Urinary bladder (tissue), 4 donors: ENCODE measurements at regions not wholly inside any gene's neighbourhood (a gene's known extent, or its start where the extent isn't known, plus 50 kb on each side); places are given as distances from the start of the nearest gene placed in this dataset. TPM values are rescaled to one million over a fixed set of nuclear protein-coding genes. Genes with fewer than 3 reads are reported as not detected.

Source experiments
- DNase-seq: peaks from one replicate; pipeline ENCODE4 v3.0.0-alpha.2; 2015; ENCODE audit errors: extremely low spot score
- H3K27ac ChIP-seq: one replicate; pipeline ENCODE4 v1.5.1; 2013; ENCODE audit warnings: low read depth, mild to moderate bottlenecking, moderate library complexity
- H3K36me3 ChIP-seq: one replicate; pipeline ENCODE4 v1.6.1; 2013; ENCODE audit warnings: mild to moderate bottlenecking, moderate library complexity; ENCODE audit not compliant: insufficient read depth
- H3K4me1 ChIP-seq: one replicate; pipeline ENCODE4 v1.6.1; 2013; ENCODE audit warnings: mild to moderate bottlenecking, moderate library complexity; ENCODE audit not compliant: insufficient read depth
- H3K4me3 ChIP-seq: one replicate; pipeline ENCODE4 v1.5.1; 2013; ENCODE audit warnings: low read depth, low read length
- WGBS: extraction: QIAGEN DNeasy Blood & Tissue Kit; methylation state at CpG from one replicate; pipeline ENCODE4 v1.1.7; 2013; 5-methylcytosine and 5-hydroxymethylcytosine counted together
- small RNA-seq: library from RNA; depleted of rRNA; stranded (forward); fragments of <200 nt; gene quantifications from one replicate; pipeline ENCODE3, GENCODE V24; 2014
- donor health status: healthy with polysubstance abuse.
- donor health status: healthy.

GRCh38 chr12:58995666-58996363, 75.5 kb upstream of the LRIG3 start:
- Histone ChIP-seq H3K4me1 (no peaks in the 10 kb centered on the region), H3K36me3 (no peaks in the 10 kb centered on the region), H3K27ac (no peak overlapping the region), H3K4me3 (no peak overlapping the region)
- DNase-seq: no peak
- WGBS: 95% methylated on average over 3 of the region's 3 CpGs

- no peak for DNase-seq
- 85% methylated on average over 1 of the region's 1 CpG for WGBS
- Histone ChIP-seq H3K4me3 (no peak overlapping the region), H3K4me1 (no peaks in the 10 kb centered on the region), H3K27ac (no peak overlapping the region), H3K36me3 (no peaks in the 10 kb centered on the region)
Observed at GRCh38 chr12:58988643-58989344, 68.5 kb upstream of the LRIG3 start.

DNA sequence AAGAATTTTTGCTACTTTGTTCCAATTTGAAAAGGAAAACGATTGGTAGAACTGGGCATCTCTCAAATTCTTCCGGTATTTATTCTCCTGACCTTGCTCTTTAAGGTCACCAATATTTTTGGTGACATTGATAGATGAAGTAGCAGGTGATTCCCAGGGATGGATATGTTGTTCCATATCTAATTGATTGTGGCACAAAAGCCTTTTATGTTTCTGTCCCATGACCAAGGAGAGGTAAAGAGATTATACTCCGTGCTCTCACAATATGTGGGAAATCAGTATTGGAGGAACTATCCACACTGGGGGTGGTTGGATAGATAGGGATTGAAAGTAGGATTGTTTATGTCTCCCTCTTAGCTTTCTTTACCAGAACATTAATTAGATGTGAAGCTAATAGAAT, 61.7 kb upstream of the LRIG3 start:
- 92% methylated on average over 3 of the region's 3 CpGs for WGBS
- DNase-seq: no peak
- Histone ChIP-seq H3K27ac (no peak overlapping the region), H3K4me3 (no peak overlapping the region), H3K36me3 (no peaks in the 10 kb centered on the region), H3K4me1 (no peaks in the 10 kb centered on the region)

DNA sequence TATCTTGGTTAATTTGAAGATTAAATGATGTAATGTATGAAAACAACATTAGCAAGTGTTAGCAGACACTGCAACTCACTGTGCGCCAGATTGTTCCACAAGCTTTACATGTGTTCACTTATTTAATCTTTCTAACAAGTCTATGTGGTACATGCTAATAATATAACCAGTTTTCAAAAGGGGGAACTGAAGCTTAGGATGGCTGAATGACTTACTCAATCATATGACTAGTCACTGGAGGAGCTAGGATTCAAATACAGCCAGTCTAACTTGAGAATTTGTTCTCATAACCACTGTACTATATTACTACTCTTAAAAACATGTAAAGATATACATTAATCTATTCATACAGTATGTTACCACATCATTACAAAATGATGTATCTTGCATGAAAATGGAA, 60.5 kb upstream of the LRIG3 start:
- Histone ChIP-seq H3K27ac (no peak overlapping the region), H3K4me1 (no peaks in the 10 kb centered on the region), H3K36me3 (no peaks in the 10 kb centered on the region), H3K4me3 (no peak overlapping the region)
- DNase-seq: no peak
- WGBS: 97% methylated on average over 1 of the region's 1 CpG

DNA sequence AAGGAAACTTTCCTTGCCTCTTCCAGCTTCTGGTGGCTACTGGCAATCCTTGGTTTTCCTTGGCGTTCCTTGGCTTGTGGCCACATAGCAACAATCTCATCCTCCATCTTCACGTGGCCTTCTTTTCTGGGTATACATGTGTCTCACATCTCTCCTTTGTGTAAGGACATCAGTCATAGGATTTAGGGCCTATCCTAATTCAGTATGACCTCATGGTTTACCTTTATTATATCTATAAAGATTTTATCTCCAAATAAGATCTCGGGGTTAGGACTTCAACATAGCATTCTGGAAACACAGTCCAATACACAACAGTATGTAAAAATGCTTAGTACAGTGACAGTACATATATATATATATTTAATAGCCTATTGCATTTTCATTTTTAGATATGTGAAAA, 58.4 kb upstream of the LRIG3 start:
- 74% methylated on average over 3 of the region's 3 CpGs for WGBS
- no peak overlapping the region for H3K27ac ChIP-seq
- H3K36me3 ChIP-seq: no peaks in the 10 kb centered on the region
- no peaks in the 10 kb centered on the region for H3K4me1 ChIP-seq
- no peak for DNase-seq
- H3K4me3 ChIP-seq: no peak overlapping the region

DNA sequence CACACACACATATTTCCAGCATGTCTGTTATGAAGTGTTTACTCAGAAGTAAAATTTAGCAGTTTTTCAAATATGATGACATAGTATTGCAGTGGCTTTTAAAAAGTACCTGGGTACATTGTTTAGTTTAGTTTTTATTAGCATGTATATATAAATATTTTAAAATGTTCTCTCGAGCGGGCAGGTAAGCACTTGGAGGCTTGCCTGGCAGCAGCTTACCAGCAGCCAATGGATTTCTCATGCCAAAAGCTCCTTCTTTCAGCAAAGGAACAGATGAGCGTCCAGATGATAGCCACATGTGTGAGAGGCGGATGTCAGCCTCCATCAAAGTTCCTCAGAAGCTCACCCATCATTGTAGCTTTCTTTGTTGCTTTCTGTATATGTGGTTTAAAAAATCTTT, 57.2 kb upstream of the LRIG3 start:
- H3K4me1 ChIP-seq: no peaks in the 10 kb centered on the region
- H3K27ac ChIP-seq: no peak overlapping the region
- WGBS: 68% methylated on average over 4 of the region's 4 CpGs
- no peak overlapping the region for H3K4me3 ChIP-seq
- DNase-seq: no peak
- no peaks in the 10 kb centered on the region for H3K36me3 ChIP-seq

GRCh38 chr12:58976146-58976545, 55.8 kb upstream of the LRIG3 start:
- WGBS: 94% methylated on average over 2 of the region's 2 CpGs
- no peak overlapping the region for H3K27ac ChIP-seq
- no peak overlapping the region for H3K4me3 ChIP-seq
- H3K36me3 ChIP-seq: no peaks in the 10 kb centered on the region
- H3K4me1 ChIP-seq: no peaks in the 10 kb centered on the region
- DNase-seq: no peak

Small RNA genes in the stretch of these regions (small RNA-seq; reads per million reads assigned to genes)
- not detected for gene RNU6-279P
- gene RNU6-871P: not detected
